ENCODE measurements at regions not wholly inside any gene's neighbourhood (a gene's known extent, or its start where the extent isn't known, plus 50 kb on each side); places are given as distances from the start of the nearest gene placed in this dataset.

DNA sequence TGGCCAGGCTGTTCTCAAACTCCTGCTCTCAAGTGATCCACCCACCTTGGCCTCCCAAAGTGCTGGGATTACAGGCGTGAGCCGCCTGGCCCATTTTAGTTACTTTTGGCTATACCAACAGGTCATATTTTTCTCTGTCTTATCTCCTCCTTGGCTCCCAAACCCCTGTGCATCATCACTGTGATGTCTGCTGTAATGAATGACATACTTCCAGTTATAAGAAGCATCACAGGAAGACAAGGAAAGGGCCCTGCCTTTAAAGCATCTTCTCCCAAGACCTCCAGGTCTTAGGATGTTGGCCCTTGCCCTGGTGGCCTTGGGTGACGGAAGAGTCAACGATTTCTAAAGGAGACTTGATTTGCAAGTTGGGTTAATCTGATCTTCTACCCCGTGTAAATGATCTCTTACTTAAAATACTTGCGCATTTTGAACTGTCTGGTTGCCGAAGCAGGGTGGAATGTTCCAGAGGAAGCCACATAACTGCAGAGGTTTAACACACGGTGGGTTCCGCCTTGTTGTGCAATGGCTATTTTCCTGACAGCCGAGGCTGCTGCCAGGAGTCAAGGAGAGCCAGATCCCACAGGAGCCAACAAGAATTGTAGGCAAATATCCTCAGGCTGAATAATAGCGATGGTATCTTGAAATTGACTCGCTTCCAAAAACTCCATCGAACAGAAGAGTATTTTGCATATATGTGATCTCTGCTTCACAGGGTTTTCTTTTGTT lies 55.7 kb upstream of the PLXNC1 start:
- 47% methylated on average over 6 of the region's 13 CpGs for WGBS (ENCODE audit: insufficient coverage)
- Histone ChIP-seq H3K4me3 (ENCODE audit: low read length) (no peak overlapping the region), H3K4me1 (ENCODE audit: control insufficient read depth, insufficient read depth, low read length) (no peaks in the 10 kb centered on the region), H3K36me3 (ENCODE audit: control insufficient read depth, insufficient read depth, low read length) (no peaks in the 10 kb centered on the region), H3K27me3 (ENCODE audit: control insufficient read depth, insufficient read depth, low read length) (no peaks in the 10 kb centered on the region), H3K27ac (ENCODE audit: low read length) (no peak overlapping the region), H3K9me3 (replicated peaks; ENCODE audit: control insufficient read depth, low read depth, low read length) (no peaks in the 10 kb centered on the region)
- DNase-seq = peak; percentile 41

DNA sequence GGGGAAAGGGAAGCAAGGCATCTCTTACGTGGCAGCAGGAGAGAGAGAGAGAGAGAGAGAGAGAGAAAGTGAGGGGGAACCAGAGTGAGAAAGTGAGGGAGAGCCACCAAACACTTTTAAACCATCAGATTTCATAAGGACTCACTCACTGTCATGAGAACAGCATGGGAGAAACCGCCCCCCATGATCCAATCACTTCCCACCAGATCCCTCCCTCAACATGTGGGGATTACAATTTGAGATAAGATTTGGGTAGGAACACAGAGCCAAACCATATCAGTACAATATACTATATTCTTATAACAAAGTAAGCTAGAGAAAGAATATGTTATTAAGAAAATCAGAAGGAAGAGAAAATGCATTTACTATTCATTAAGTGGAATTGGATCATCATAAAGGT lies 53.7 kb upstream of the PLXNC1 start:
- Histone ChIP-seq H3K36me3 (ENCODE audit: control insufficient read depth, insufficient read depth, low read length) (no peaks in the 10 kb centered on the region), H3K27me3 (ENCODE audit: control insufficient read depth, insufficient read depth, low read length) (no peaks in the 10 kb centered on the region), H3K4me1 (ENCODE audit: control insufficient read depth, insufficient read depth, low read length) (peaks cover 10% of the 10 kb centered on the region), H3K9me3 (replicated peaks; ENCODE audit: control insufficient read depth, low read depth, low read length) (no peaks in the 10 kb centered on the region), H3K27ac (ENCODE audit: low read length) (no peak overlapping the region), H3K4me3 (ENCODE audit: low read length) (no peak overlapping the region)
- no peak for DNase-seq
- no CpG with 5 or more reads among the region's 2 CpGs for WGBS (ENCODE audit: insufficient coverage)

- H3K27me3 ChIP-seq (ENCODE audit: control insufficient read depth, insufficient read depth, low read length) = peaks cover 3% of the 10 kb centered on the region
- DNase-seq = peak; percentile 72
- peaks cover 16% of the 10 kb centered on the region for H3K4me1 ChIP-seq (ENCODE audit: control insufficient read depth, insufficient read depth, low read length)
- H3K9me3 ChIP-seq (replicated peaks; ENCODE audit: control insufficient read depth, low read depth, low read length) = no peaks in the 10 kb centered on the region
- H3K27ac ChIP-seq (ENCODE audit: low read length) = no peak overlapping the region
- H3K36me3 ChIP-seq (ENCODE audit: control insufficient read depth, insufficient read depth, low read length) = no peaks in the 10 kb centered on the region
- no peak overlapping the region for H3K4me3 ChIP-seq (ENCODE audit: low read length)
- WGBS (ENCODE audit: insufficient coverage) = no CpG with 5 or more reads among the region's 2 CpGs
Measured at GRCh38 chr12:94095618-94096017, 52.8 kb upstream of the PLXNC1 start.

DNA sequence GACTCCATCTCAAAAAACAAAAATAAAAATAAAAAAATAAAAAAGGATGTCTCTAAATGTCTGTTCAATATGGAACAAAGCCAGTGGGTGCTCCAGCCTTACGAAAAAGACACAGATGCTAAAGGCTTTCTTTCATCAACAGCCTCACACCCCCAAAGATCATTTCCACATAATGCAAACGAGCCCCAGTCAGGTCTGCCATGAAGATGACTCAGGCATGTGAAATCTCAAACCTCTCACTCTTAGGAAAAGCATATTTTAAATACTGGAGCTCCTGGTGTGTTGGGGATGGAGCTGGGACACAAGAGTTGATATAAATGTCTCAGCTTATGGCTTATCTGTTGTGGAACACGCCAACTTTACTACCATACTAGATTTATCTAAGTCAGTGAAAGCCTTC lies 49.9 kb upstream of the PLXNC1 start:
- Histone ChIP-seq H3K9me3 (replicated peaks; ENCODE audit: control insufficient read depth, low read depth, low read length) (no peaks in the 10 kb centered on the region), H3K4me3 (ENCODE audit: low read length) (no peak overlapping the region), H3K36me3 (ENCODE audit: control insufficient read depth, insufficient read depth, low read length) (no peaks in the 10 kb centered on the region), H3K27me3 (ENCODE audit: control insufficient read depth, insufficient read depth, low read length) (peaks cover 3% of the 10 kb centered on the region), H3K4me1 (ENCODE audit: control insufficient read depth, insufficient read depth, low read length) (peaks cover 28% of the 10 kb centered on the region), H3K27ac (ENCODE audit: low read length) (no peak overlapping the region)
- WGBS (ENCODE audit: insufficient coverage) = no CpG with 5 or more reads among the region's 3 CpGs
- no peak for DNase-seq
